H7 (cell line): ENCODE measurements at regions not wholly inside any gene's neighbourhood (a gene's known extent, or its start where the extent isn't known, plus 50 kb on each side); places are given as distances from the start of the nearest gene placed in this dataset.
"Not testable (repeated sequence)": the region's sequence is repeated elsewhere in the genome, so short reads cannot be mapped to it uniquely, and the experiment has no call there.

Experiments
- DNase-seq: peaks from one replicate; pipeline ENCODE4 v3.0.0; 2012
- H3K27me3 ChIP-seq: 2 replicates; pipeline ENCODE4 v1.6.0; 2011; ENCODE audit warnings: mild to moderate bottlenecking, low read length; ENCODE audit not compliant: control insufficient read depth, insufficient read depth
- H3K36me3 ChIP-seq: replicated peaks from 2 replicates; pipeline ENCODE4 v1.5.1; 2011; ENCODE audit warnings: low read length; ENCODE audit not compliant: control insufficient read depth, insufficient read depth
- H3K4me3 ChIP-seq: 2 replicates; pipeline ENCODE4 v1.5.1; 2011; ENCODE audit warnings: low read depth, mild to moderate bottlenecking, control low read depth, low read length, moderate library complexity; ENCODE audit not compliant: insufficient read depth

GRCh38 chr2:242010252-242011166, 141.0 kb downstream of the RTP5 start:
- not testable (repeated sequence) for DNase-seq

GRCh38 chr2:242011167-242011513, 141.6 kb downstream of the RTP5 start:
- Histone ChIP-seq H3K4me3 (no peak overlapping the region), H3K27me3 (no peaks in the 10 kb centered on the region), H3K36me3 (no peaks in the 10 kb centered on the region)
- DNase-seq, result no peak

More at GRCh38 chr2:242010252-242011166, 141.0 kb downstream of the RTP5 start:
- H3K4me3 ChIP-seq, H3K27me3 ChIP-seq, H3K36me3 ChIP-seq: not testable (repeated sequence)

- no peak overlapping the region for H3K4me3 ChIP-seq
- DNase-seq, result no peak
- no peaks in the 10 kb centered on the region for H3K36me3 ChIP-seq
- H3K27me3 ChIP-seq, result no peaks in the 10 kb centered on the region
Observed at GRCh38 chr2:242011516-242011915, 142.0 kb downstream of the RTP5 start.

- H3K4me3 ChIP-seq, result no peak overlapping the region
- H3K36me3 ChIP-seq, result no peaks in the 10 kb centered on the region
- no peak for DNase-seq
- H3K27me3 ChIP-seq, result no peaks in the 10 kb centered on the region
Observed at GRCh38 chr2:242011991-242012764, 142.6 kb downstream of the RTP5 start.

DNA sequence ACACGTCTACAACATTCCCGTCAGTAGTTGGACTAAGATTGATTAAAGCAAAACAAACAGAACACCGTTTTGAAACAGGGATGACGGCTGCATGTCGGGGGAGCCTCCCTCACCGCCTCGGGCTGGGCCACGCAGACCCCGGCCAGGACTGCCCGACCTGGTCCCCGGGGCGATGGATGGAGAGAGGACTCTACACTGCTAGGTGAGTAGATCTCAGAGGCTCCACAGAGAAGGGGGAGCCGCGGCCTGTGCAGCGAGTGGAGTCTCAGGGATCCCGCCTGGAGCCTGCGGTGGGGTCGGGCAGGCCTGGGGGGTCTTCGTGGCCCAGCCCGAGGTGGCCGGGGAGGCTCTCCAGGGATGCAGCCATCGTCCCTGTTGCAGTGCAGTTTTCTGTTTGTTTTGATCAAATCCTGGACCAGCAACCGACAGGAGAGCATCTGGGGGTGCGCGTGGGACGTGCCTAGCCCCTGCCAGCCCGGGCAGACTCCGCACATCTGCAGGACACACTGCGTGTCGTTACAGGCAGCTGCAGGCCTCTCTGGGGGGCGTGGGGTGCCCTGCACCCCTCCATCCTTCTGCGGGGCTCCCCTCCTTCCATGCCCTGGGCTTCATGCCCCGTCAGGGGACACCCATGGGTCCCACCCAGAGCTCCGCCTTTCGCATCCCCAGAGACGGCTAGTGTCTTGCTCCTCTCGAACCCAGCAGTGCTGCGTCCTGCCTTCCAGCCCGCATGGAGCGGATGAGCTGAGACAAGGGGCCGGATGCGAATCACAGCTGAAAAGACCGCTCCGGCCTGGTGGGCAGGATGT, 143.6 kb downstream of the RTP5 start:
- Histone ChIP-seq H3K36me3 (no peaks in the 10 kb centered on the region), H3K4me3 (no peak overlapping the region), H3K27me3 (no peaks in the 10 kb centered on the region)
- DNase-seq, result no peak

DNA sequence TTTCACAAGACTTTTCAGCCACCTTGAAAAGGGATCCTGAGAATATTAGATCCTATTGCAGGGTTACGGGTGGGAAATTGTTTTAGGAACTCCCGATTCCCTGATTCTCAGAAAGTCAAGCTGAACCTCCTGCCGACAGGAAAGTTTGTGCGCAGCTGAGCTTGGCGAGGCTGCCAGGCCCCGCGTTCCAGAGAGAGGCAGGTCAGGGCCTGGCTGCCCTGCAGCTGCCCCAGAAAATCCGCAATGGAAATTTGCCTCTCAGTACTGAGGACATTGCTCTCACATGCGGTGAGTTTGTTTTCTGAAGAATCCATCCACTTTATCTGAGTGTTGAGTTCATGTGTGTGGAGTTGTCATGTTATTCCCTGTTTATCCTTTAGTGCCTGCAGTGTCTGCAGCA, 144.2 kb downstream of the RTP5 start:
- DNase-seq, result no peak
- Histone ChIP-seq H3K36me3 (no peaks in the 10 kb centered on the region), H3K27me3 (no peaks in the 10 kb centered on the region), H3K4me3 (no peak overlapping the region)

DNA sequence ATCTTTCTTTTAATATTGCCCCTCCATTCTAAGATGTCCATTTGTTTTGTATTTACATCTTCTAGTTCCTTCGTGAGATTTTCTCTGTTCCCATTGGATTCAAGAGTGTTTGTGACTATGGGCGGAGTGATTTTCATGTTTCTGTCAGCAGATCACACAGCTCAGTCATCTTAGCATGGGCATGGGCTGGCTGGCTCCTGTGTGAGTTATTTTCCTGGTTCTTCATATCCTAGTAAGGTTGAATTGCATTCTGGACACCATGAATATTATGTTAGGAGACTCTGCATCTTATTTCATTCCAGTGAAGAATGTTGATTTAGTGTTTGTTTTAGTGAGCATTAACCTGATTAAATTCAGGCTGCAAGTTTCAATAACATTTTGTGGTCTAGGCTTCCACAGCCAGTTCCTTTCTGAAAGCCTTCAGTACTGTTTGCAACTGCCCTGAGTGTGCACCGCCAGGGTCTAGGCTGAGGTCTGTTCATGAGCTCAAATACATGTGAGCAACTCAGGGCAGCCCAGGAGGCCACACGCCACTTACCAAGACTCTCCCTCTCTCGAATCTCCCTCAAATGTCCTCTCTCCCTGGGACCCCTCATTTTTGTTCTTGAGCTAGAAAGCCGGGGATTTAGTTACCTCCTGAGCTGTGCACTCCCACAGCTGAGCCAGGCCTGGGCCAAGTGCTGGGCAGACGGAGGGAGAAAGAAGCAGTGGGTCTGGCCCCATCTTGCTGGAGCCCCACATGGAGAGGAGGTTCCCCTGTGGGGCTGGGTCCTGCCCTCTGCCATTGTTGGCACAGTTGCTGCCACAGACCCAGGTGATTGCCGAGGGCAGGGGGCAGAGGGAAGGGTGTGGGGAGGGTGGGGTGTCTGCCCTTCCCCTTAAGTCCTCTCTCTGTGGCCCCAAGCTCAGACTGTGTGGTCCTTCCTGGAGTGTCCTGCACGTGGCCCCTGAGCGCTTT, 145.9 kb downstream of the RTP5 start:
- H3K36me3 ChIP-seq, result no peaks in the 10 kb centered on the region
- DNase-seq, result no peak
- no peaks in the 10 kb centered on the region for H3K27me3 ChIP-seq
- H3K4me3 ChIP-seq, result no peak overlapping the region

- Histone ChIP-seq H3K36me3 (no peaks in the 10 kb centered on the region), H3K27me3 (no peaks in the 10 kb centered on the region), H3K4me3 (no peak overlapping the region)
- DNase-seq, result no peak
Observed at GRCh38 chr2:242017086-242017485, 147.6 kb downstream of the RTP5 start.

- not testable (repeated sequence) for H3K27me3 ChIP-seq, H3K4me3 ChIP-seq, DNase-seq, H3K36me3 ChIP-seq
Observed at GRCh38 chr2:242018416-242018815, 148.9 kb downstream of the RTP5 start.

DNA sequence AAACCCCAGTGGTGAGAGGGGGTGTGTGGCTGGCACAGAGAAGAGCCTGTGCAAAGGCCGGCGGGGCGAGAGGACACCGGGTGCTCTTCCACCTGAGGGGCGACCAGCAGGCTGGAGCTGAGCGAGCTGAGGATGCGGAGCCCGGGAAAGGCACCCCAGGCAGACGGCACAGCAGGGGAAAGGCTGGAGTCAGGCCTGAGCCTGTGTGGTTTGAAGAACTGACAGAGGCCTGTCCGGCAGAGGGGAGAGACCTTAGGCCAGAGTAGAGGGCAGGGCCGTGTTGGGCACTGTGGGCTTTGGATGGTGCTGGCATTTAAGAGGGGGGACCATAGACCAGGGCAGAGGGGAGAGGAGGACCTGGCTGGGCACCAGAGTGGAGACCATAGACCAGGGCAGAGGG, 149.8 kb downstream of the RTP5 start:
- no peaks in the 10 kb centered on the region for H3K36me3 ChIP-seq
- no peak overlapping the region for H3K4me3 ChIP-seq
- H3K27me3 ChIP-seq, result no peaks in the 10 kb centered on the region
- no peak for DNase-seq

GRCh38 chr2:242020196-242021004, 150.9 kb downstream of the RTP5 start:
- no peak overlapping the region for H3K4me3 ChIP-seq
- no peak for DNase-seq
- H3K27me3 ChIP-seq, result no peaks in the 10 kb centered on the region
- no peaks in the 10 kb centered on the region for H3K36me3 ChIP-seq

GRCh38 chr2:242022550-242023290, 153.2 kb downstream of the RTP5 start:
- Histone ChIP-seq H3K36me3 (no peaks in the 10 kb centered on the region), H3K27me3 (no peaks in the 10 kb centered on the region), H3K4me3 (no peak overlapping the region)
- DNase-seq, result no peak
